GM23338 (cell line): ENCODE measurements at regions not wholly inside any gene's neighbourhood (a gene's known extent, or its start where the extent isn't known, plus 50 kb on each side); places are given as distances from the start of the nearest gene placed in this dataset.

Experiments used
- ATAC-seq: fragments of 200-7000 bp; cut with Tn5 transposase; 3 replicates; pipeline ENCODE4 v1.9.1; 2020
- DNase-seq: peaks from one replicate; pipeline ENCODE4 v3.0.0-alpha.2; 2015; ENCODE audit warnings: low spot score
- H2AFZ ChIP-seq: fragments of 200-600 bp; sonication (generic); 2 replicates; pipeline ENCODE4 v1.8.0; 2016; ENCODE audit warnings: antibody characterized with exemption, mild to moderate bottlenecking, moderate library complexity
- H3F3A ChIP-seq: fragments of 200-600 bp; sonication (generic); replicated peaks from 2 replicates; pipeline ENCODE4 v1.8.0; 2017; ENCODE audit warnings: antibody characterized with exemption, mixed run types, low read depth
- H3K27ac ChIP-seq: fragments of 200-600 bp; sonication (generic); 2 replicates; pipeline ENCODE4 v1.6.1; 2016; ENCODE audit warnings: low read depth
- H3K27me3 ChIP-seq: fragments of 200-600 bp; sonication (generic); 2 replicates; pipeline ENCODE4 v1.8.0; 2016; ENCODE audit warnings: mild to moderate bottlenecking, mixed run types, moderate library complexity; ENCODE audit not compliant: insufficient read depth
- H3K36me3 ChIP-seq: fragments of 200-600 bp; sonication (generic); 2 replicates; pipeline ENCODE4 v1.8.0; 2016; ENCODE audit warnings: mild to moderate bottlenecking; ENCODE audit not compliant: insufficient read depth
- H3K4me1 ChIP-seq: fragments of 200-600 bp; sonication (generic); 2 replicates; pipeline ENCODE4 v1.8.0; 2016; ENCODE audit warnings: mild to moderate bottlenecking, moderate library complexity; ENCODE audit not compliant: insufficient read depth
- H3K4me2 ChIP-seq: fragments of 200-600 bp; sonication (generic); 2 replicates; pipeline ENCODE4 v1.7.1; 2017; ENCODE audit warnings: mixed run types
- H3K4me3 ChIP-seq: fragments of 200-600 bp; sonication (generic); 2 replicates; pipeline ENCODE4 v1.6.1; 2016; ENCODE audit warnings: mixed run types
- H3K79me2 ChIP-seq: fragments of 200-600 bp; sonication (generic); replicated peaks from 2 replicates; pipeline ENCODE4 v1.8.0; 2017; ENCODE audit warnings: mild to moderate bottlenecking; ENCODE audit not compliant: insufficient read depth
- H3K9me2 ChIP-seq: fragments of 200-600 bp; sonication (generic); 2 replicates; pipeline ENCODE4 v1.8.0; 2017; ENCODE audit not compliant: insufficient read depth
- H4K20me1 ChIP-seq: fragments of 200-600 bp; sonication (generic); replicated peaks from 2 replicates; pipeline ENCODE4 v1.8.0; 2017; ENCODE audit warnings: mild to moderate bottlenecking; ENCODE audit not compliant: insufficient read depth
- H3K27ac Mint-ChIP-seq: 2 replicates; pipeline ENCODE4 v1.8.0; 2020; ENCODE audit warnings: inconsistent platforms, mild to moderate bottlenecking, moderate library complexity, mixed read lengths
- H3K27me3 Mint-ChIP-seq: 3 replicates; pipeline ENCODE4 v1.8.0; 2022; ENCODE audit warnings: low read depth, mild to moderate bottlenecking, moderate library complexity, mixed read lengths, inconsistent platforms; ENCODE audit not compliant: insufficient read depth, poor library complexity
- H3K36me3 Mint-ChIP-seq: 3 replicates; pipeline ENCODE4 v1.8.0; 2021; ENCODE audit warnings: low read depth, mild to moderate bottlenecking, inconsistent platforms, moderate library complexity, mixed read lengths
- H3K4me1 Mint-ChIP-seq: 3 replicates; pipeline ENCODE4 v1.8.0; 2020; ENCODE audit warnings: mild to moderate bottlenecking, inconsistent platforms, mixed read lengths
- H3K4me3 Mint-ChIP-seq: 3 replicates; pipeline ENCODE4 v1.8.0; 2021; ENCODE audit warnings: moderate library complexity, mild to moderate bottlenecking, inconsistent platforms, mixed read lengths
- H3K9me3 Mint-ChIP-seq: 3 replicates; pipeline ENCODE4 v1.8.0; 2020; ENCODE audit warnings: moderate library complexity, mild to moderate bottlenecking, inconsistent platforms, mixed read lengths
- CTCF ChIP-seq, 2 experiments: fragments of 200-600 bp in 1 of 2; sonication (generic) in 1 of 2; conservative IDR thresholded peaks; 2 replicates each; pipeline versions ENCODE4 v1.5.1 to v1.6.1; 2016 to 2017; ENCODE audit warnings: antibody characterized with exemption in 2 of 2, low read depth in 2 of 2, mild to moderate bottlenecking in 2 of 2, moderate library complexity in 1 of 2
- EZH2phosphoT487 ChIP-seq: fragments of 200-600 bp; sonication (generic); IDR thresholded peaks from one replicate; pipeline ENCODE4 v1.8.1; 2018; ENCODE audit warnings: antibody characterized with exemption; ENCODE audit not compliant: unreplicated experiment
- JUNB ChIP-seq: IDR thresholded peaks from one replicate; pipeline ENCODE4 v1.6.1; 2016; ENCODE audit warnings: antibody characterized with exemption; ENCODE audit not compliant: unreplicated experiment
- NANOG ChIP-seq: IDR thresholded peaks from 2 replicates; pipeline ENCODE4 v1.6.1; 2016; ENCODE audit warnings: antibody characterized with exemption, borderline replicate concordance
- REST ChIP-seq: IDR thresholded peaks from one replicate; pipeline ENCODE4 v1.6.1; 2018; ENCODE audit warnings: antibody characterized with exemption; ENCODE audit not compliant: unreplicated experiment
- STAT1 ChIP-seq: IDR thresholded peaks from one replicate; pipeline ENCODE4 v1.6.1; 2016; ENCODE audit warnings: antibody characterized with exemption; ENCODE audit not compliant: unreplicated experiment
- ZNF114 ChIP-seq: fragments of 250-450 bp; sonication (Bioruptor Pico); IDR thresholded peaks from 2 replicates; pipeline ENCODE4 v1.5.0; 2020; ENCODE audit warnings: mild to moderate bottlenecking, moderate library complexity
- ZNF331 ChIP-seq: fragments of 250-450 bp; sonication (Bioruptor Pico); IDR thresholded peaks from 2 replicates; pipeline ENCODE4 v1.5.0; 2020; ENCODE audit warnings: low read depth, mild to moderate bottlenecking, moderate library complexity
- TF ChIP-seq, protein P1 (sequence below): IDR thresholded peaks from 2 replicates; pipeline ENCODE4 v1.6.1; 2016; ENCODE audit warnings: antibody characterized with exemption

DNA sequence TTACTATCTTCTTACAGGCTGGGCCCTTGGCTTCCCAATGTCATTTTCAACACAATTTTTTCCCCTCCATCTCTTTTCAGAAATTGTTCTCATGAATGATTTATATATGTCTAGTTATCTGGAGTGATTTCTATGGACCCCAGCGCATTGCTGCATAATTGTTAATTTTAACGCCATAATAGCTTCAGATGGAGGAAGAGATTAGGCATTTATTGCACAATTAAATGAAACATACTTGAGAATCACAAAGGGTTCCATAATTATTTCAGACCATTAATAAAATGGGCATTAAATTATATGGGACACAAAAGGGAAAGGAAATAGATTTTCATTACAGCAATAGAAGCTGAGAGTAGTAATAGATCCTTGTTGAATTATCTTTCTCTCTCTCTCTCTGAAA, 70.3 kb upstream of the SOX14 start (continued):
- TF ChIP-seq REST = no peak
- no peak for TF ChIP-seq STAT1

- Mint-ChIP-seq H3K4me1 (peaks cover 14% of the 10 kb centered on the region), H3K4me3 (no peak overlapping the region), H3K9me3 (no peaks in the 10 kb centered on the region; the same call in 2 of the 3 replicates), H3K27me3 (no peaks in the 10 kb centered on the region), H3K27ac (no peak overlapping the region), H3K36me3 (no peaks in the 10 kb centered on the region)
- peak; percentile 53 for ATAC-seq
- 0 out of 2 replicates have a peak, but pooled peaks cover 11% of the 10 kb centered on the region for H3K4me1 ChIP-seq
- no peak overlapping the region for H3K27ac ChIP-seq
- H4K20me1 ChIP-seq = no peaks in the 10 kb centered on the region
- no peaks in the 10 kb centered on the region for H3K9me2 ChIP-seq
- no peak overlapping the region for H3K4me3 ChIP-seq
- peak overlapping the region; percentile 68 for H2AFZ ChIP-seq
- no peaks in the 10 kb centered on the region for H3K79me2 ChIP-seq
- DNase-seq = peak; percentile 16
- no peaks in the 10 kb centered on the region for H3K27me3 ChIP-seq
- H3F3A ChIP-seq = no peaks in the 10 kb centered on the region
- H3K4me2 ChIP-seq = peak overlapping the region; percentile 35; the same call in 1 of the 2 replicates
- H3K36me3 ChIP-seq = no peaks in the 10 kb centered on the region
- TF ChIP-seq ZNF114 (CRISPR knock-in tag) = no peak
- TF ChIP-seq ZNF331 (CRISPR knock-in tag) = no peak
- no peak for TF ChIP-seq NANOG
- TF ChIP-seq JUNB = no peak
- TF ChIP-seq, protein P1, sequence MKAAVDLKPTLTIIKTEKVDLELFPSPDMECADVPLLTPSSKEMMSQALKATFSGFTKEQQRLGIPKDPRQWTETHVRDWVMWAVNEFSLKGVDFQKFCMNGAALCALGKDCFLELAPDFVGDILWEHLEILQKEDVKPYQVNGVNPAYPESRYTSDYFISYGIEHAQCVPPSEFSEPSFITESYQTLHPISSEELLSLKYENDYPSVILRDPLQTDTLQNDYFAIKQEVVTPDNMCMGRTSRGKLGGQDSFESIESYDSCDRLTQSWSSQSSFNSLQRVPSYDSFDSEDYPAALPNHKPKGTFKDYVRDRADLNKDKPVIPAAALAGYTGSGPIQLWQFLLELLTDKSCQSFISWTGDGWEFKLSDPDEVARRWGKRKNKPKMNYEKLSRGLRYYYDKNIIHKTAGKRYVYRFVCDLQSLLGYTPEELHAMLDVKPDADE = no peak
- TF ChIP-seq EZH2phosphoT487 = no peak
- no peak for TF ChIP-seq CTCF (conservative IDR thresholded peaks at IDR 0.05; ENCODE audit: low read depth in 2 of 2)
- no peak for TF ChIP-seq REST
Observed at GRCh38 chr3:137694836-137695235, 69.3 kb upstream of the SOX14 start.
